ENCODE measurements at regions not wholly inside any gene's neighbourhood (a gene's known extent, or its start where the extent isn't known, plus 50 kb on each side); places are given as distances from the start of the nearest gene placed in this dataset.

DNA sequence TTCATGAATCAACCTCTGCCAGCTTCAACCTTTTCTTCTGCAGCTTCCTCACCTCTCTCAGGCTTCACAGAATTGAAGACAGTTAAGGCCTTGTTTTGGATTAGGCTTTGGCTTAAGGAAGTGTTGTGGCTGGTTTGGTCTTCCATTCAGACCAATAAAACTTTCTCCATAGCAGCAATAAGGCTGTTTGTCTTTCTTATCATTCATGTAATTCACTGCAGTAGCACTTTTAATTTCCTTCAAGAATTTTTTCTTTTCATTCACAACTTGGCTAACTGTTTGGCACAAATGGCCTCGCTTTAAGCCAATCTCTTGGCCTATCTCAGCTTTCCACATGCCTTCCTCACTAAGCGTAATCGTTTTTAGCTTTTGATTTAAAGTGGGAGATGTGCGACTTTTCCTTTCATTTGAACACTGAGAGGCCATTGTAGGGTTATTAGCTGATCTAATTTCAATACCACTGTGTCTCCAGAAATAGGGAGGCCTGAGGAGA, 229.5 kb downstream of the IPO8 start:
- TF ChIP-seq POLR2A (IDR thresholded peaks at IDR 0.05) = no peak
- TF ChIP-seq, protein P1, sequence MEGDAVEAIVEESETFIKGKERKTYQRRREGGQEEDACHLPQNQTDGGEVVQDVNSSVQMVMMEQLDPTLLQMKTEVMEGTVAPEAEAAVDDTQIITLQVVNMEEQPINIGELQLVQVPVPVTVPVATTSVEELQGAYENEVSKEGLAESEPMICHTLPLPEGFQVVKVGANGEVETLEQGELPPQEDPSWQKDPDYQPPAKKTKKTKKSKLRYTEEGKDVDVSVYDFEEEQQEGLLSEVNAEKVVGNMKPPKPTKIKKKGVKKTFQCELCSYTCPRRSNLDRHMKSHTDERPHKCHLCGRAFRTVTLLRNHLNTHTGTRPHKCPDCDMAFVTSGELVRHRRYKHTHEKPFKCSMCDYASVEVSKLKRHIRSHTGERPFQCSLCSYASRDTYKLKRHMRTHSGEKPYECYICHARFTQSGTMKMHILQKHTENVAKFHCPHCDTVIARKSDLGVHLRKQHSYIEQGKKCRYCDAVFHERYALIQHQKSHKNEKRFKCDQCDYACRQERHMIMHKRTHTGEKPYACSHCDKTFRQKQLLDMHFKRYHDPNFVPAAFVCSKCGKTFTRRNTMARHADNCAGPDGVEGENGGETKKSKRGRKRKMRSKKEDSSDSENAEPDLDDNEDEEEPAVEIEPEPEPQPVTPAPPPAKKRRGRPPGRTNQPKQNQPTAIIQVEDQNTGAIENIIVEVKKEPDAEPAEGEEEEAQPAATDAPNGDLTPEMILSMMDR (IDR thresholded peaks at IDR 0.05) = no peak

All from breast epithelium (tissue), 3 donors.